ENCODE measurements at regions not wholly inside any gene's neighbourhood (a gene's known extent, or its start where the extent isn't known, plus 50 kb on each side); places are given as distances from the start of the nearest gene placed in this dataset.
A peak's percentile ranks its signal among the peaks of the same experiment; 100 is the strongest.
"Not testable (repeated sequence)": the region's sequence is repeated elsewhere in the genome, so short reads cannot be mapped to it uniquely, and the experiment has no call there.

GRCh38 chr1:120954736-120955135 is 65.2 kb downstream of the PPIAL4A start:
- no peak overlapping the region for H3K4me3 ChIP-seq
- no peaks in the 10 kb centered on the region for H3K4me1 ChIP-seq
- peaks cover 0 to 4% of the 10 kb centered on the region in 2 donors for H3K36me3 ChIP-seq
- H3K27me3 ChIP-seq = no peaks in the 10 kb centered on the region
- ATAC-seq (no peak), DNase-seq (peak in 1 of 4 donors; percentile 51)
- H3K27ac ChIP-seq = no peak overlapping the region
- H3K9me3 ChIP-seq = no peaks in the 10 kb centered on the region
- no peak for TF ChIP-seq CTCF (IDR thresholded peaks at IDR 0.05)
- intact Hi-C loops (cut with DNase I) = no loop called here

- H3K4me3 ChIP-seq; ATAC-seq; DNase-seq; H3K4me1 ChIP-seq; H3K27me3 ChIP-seq; H3K9me3 ChIP-seq; H3K27ac ChIP-seq; H3K36me3 ChIP-seq; intact Hi-C loops (cut with DNase I): not testable (repeated sequence)
These were observed 66.4 kb downstream of the PPIAL4A start for GRCh38 chr1:120955961-120956360.

GRCh38 chr1:120966018-120966417 is 76.4 kb downstream of the PPIAL4A start:
- H3K4me1 ChIP-seq; H3K9me3 ChIP-seq; H3K4me3 ChIP-seq; intact Hi-C loops (cut with DNase I); H3K27me3 ChIP-seq; ATAC-seq; H3K36me3 ChIP-seq; H3K27ac ChIP-seq; DNase-seq: not testable (repeated sequence)

GRCh38 chr1:120972863-120973262 is 83.3 kb downstream of the PPIAL4A start:
- H3K36me3 ChIP-seq; H3K27ac ChIP-seq; H3K4me1 ChIP-seq; H3K27me3 ChIP-seq; H3K9me3 ChIP-seq; H3K4me3 ChIP-seq; intact Hi-C loops (cut with DNase I): not testable (repeated sequence)
- peak; percentile 90 for ATAC-seq
- peak in 1 of 4 donors; percentile 41 for DNase-seq

- intact Hi-C loops (cut with DNase I); H3K4me1 ChIP-seq; H3K9me3 ChIP-seq; H3K27ac ChIP-seq; DNase-seq; H3K27me3 ChIP-seq; ATAC-seq; H3K36me3 ChIP-seq; H3K4me3 ChIP-seq: not testable (repeated sequence)
These were observed 84.3 kb downstream of the PPIAL4A start for GRCh38 chr1:120973836-120974235.

GRCh38 chr1:120977279-120977678 is 87.7 kb downstream of the PPIAL4A start:
- H3K4me3 ChIP-seq; H3K27me3 ChIP-seq; H3K9me3 ChIP-seq; intact Hi-C loops (cut with DNase I); H3K4me1 ChIP-seq; ATAC-seq; DNase-seq; H3K36me3 ChIP-seq; H3K27ac ChIP-seq: not testable (repeated sequence)

- H3K27me3 ChIP-seq; H3K9me3 ChIP-seq; H3K36me3 ChIP-seq; H3K4me1 ChIP-seq; H3K4me3 ChIP-seq; DNase-seq; H3K27ac ChIP-seq; ATAC-seq; intact Hi-C loops (cut with DNase I): not testable (repeated sequence)
These were observed 92.0 kb downstream of the PPIAL4A start for GRCh38 chr1:120981489-120982094.

GRCh38 chr1:120994614-120995013 is 105.0 kb downstream of the PPIAL4A start:
- H3K9me3 ChIP-seq; ATAC-seq; H3K4me3 ChIP-seq; H3K36me3 ChIP-seq; H3K27me3 ChIP-seq; DNase-seq; H3K4me1 ChIP-seq; H3K27ac ChIP-seq; intact Hi-C loops (cut with DNase I): not testable (repeated sequence)

GRCh38 chr1:120995025-120995424 is 105.5 kb downstream of the PPIAL4A start:
- H3K9me3 ChIP-seq; intact Hi-C loops (cut with DNase I); H3K4me3 ChIP-seq; H3K27ac ChIP-seq; H3K36me3 ChIP-seq; H3K4me1 ChIP-seq; H3K27me3 ChIP-seq; DNase-seq: not testable (repeated sequence)
- peak; percentile 97 for ATAC-seq

GRCh38 chr1:121001090-121001726 is 111.6 kb downstream of the PPIAL4A start:
- DNase-seq; H3K4me3 ChIP-seq; H3K9me3 ChIP-seq; H3K36me3 ChIP-seq; H3K27me3 ChIP-seq; H3K27ac ChIP-seq; ATAC-seq; H3K4me1 ChIP-seq; intact Hi-C loops (cut with DNase I): not testable (repeated sequence)

- H3K4me3 ChIP-seq; H3K36me3 ChIP-seq; ATAC-seq; DNase-seq; H3K27ac ChIP-seq; H3K9me3 ChIP-seq; H3K4me1 ChIP-seq; intact Hi-C loops (cut with DNase I): not testable (repeated sequence)
- H3K27me3 ChIP-seq = peaks cover 0 to 21% of the 10 kb centered on the region in 2 donors
These were observed 113.7 kb downstream of the PPIAL4A start for GRCh38 chr1:121003230-121003629.

- H3K27me3 ChIP-seq = peaks cover 0 to 41% of the 10 kb centered on the region in 2 donors
- H3K4me1 ChIP-seq; H3K9me3 ChIP-seq; H3K36me3 ChIP-seq; ATAC-seq; H3K4me3 ChIP-seq; intact Hi-C loops (cut with DNase I); H3K27ac ChIP-seq: not testable (repeated sequence)
- DNase-seq = peak in 1 of 4 donors; percentile 23
These were observed 117.3 kb downstream of the PPIAL4A start for GRCh38 chr1:121006826-121007225.

- H3K27me3 ChIP-seq = peaks cover 0 to 41% of the 10 kb centered on the region in 2 donors
- ATAC-seq; H3K9me3 ChIP-seq; H3K4me1 ChIP-seq; H3K36me3 ChIP-seq; H3K4me3 ChIP-seq; intact Hi-C loops (cut with DNase I); H3K27ac ChIP-seq: not testable (repeated sequence)
- DNase-seq = peak in 1 of 4 donors; percentile 37
These were observed 118.2 kb downstream of the PPIAL4A start for GRCh38 chr1:121007755-121008154.
